ENCODE measurements at regions not wholly inside any gene's neighbourhood (a gene's known extent, or its start where the extent isn't known, plus 50 kb on each side); places are given as distances from the start of the nearest gene placed in this dataset.

- no peak for DNase-seq
These were observed 197.1 kb downstream of the PHETA1 start for GRCh38 chr12:111171832-111172231.

- no peak for DNase-seq
These were observed 197.6 kb downstream of the PHETA1 start for GRCh38 chr12:111171345-111171744.

GRCh38 chr12:111170543-111170942 lies 198.4 kb downstream of the PHETA1 start:
- DNase-seq, result no peak

- no peak for DNase-seq
These were observed 199.4 kb downstream of the PHETA1 start for GRCh38 chr12:111169456-111169855.

- DNase-seq, result no peak
These were observed 199.9 kb downstream of the PHETA1 start for GRCh38 chr12:111169032-111169431.

- no peak for DNase-seq
These were observed 200.6 kb downstream of the PHETA1 start for GRCh38 chr12:111168009-111168900.

GRCh38 chr12:111166779-111167540 lies 201.9 kb downstream of the PHETA1 start:
- no peak for DNase-seq

- no peak for DNase-seq
These were observed 203.9 kb downstream of the PHETA1 start for GRCh38 chr12:111164833-111165525.

- no peak for DNase-seq
These were observed 205.5 kb downstream of the PHETA1 start for GRCh38 chr12:111163422-111163821.

GRCh38 chr12:111161898-111162297 lies 207.0 kb downstream of the PHETA1 start:
- no peak for DNase-seq

GRCh38 chr12:111160350-111161241 lies 208.3 kb downstream of the PHETA1 start:
- no peak for DNase-seq

GRCh38 chr12:111158992-111159391 lies 209.9 kb downstream of the PHETA1 start:
- no peak for DNase-seq

GRCh38 chr12:111157486-111157885 lies 211.4 kb downstream of the PHETA1 start:
- DNase-seq, result no peak

- no peak for DNase-seq
These were observed 212.6 kb downstream of the PHETA1 start for GRCh38 chr12:111156304-111156703.

GRCh38 chr12:111155521-111155920 lies 213.4 kb downstream of the PHETA1 start:
- no peak for DNase-seq

GRCh38 chr12:111155020-111155419 lies 213.9 kb downstream of the PHETA1 start:
- DNase-seq, result no peak

GRCh38 chr12:111154147-111154834 lies 214.6 kb downstream of the PHETA1 start:
- no peak for DNase-seq

- no peak for DNase-seq
These were observed 216.3 kb downstream of the PHETA1 start for GRCh38 chr12:111152561-111152960.

- DNase-seq, result no peak
These were observed 217.7 kb downstream of the PHETA1 start for GRCh38 chr12:111150921-111151840.

GRCh38 chr12:111150360-111150759 lies 218.5 kb downstream of the PHETA1 start:
- DNase-seq, result no peak

GRCh38 chr12:111149299-111149698 lies 219.6 kb downstream of the PHETA1 start:
- DNase-seq, result no peak

All from amniotic stem cell (primary cell).